Prostate gland (tissue), 2 donors: ENCODE measurements at regions not wholly inside any gene's neighbourhood (a gene's known extent, or its start where the extent isn't known, plus 50 kb on each side); places are given as distances from the start of the nearest gene placed in this dataset.

Source experiments
- POLR2A ChIP-seq: fragments of 450-650 bp; IDR thresholded peaks from one replicate; pipeline ENCODE4 v1.6.1; 2016; ENCODE audit warnings: antibody characterized with exemption, mild to moderate bottlenecking
- POLR2AphosphoS5 ChIP-seq: sonication (generic); formaldehyde crosslinking; IDR thresholded peaks from one replicate; pipeline ENCODE4 v1.6.1; 2017; ENCODE audit warnings: antibody characterized with exemption
- TF ChIP-seq, protein P1 (sequence below), 4 experiments: fragments of 200-600 bp in 2 of 4; fragments of 450-650 bp in 2 of 4; sonication (generic) in 2 of 4; IDR thresholded peaks; 1 replicate in 3 of 4; 2 replicates in 1 of 4; pipeline ENCODE4 v1.5.1; 2016 to 2019; ENCODE audit warnings: antibody characterized with exemption in 4 of 4, mild to moderate bottlenecking in 2 of 4, moderate library complexity in 2 of 4

DNA sequence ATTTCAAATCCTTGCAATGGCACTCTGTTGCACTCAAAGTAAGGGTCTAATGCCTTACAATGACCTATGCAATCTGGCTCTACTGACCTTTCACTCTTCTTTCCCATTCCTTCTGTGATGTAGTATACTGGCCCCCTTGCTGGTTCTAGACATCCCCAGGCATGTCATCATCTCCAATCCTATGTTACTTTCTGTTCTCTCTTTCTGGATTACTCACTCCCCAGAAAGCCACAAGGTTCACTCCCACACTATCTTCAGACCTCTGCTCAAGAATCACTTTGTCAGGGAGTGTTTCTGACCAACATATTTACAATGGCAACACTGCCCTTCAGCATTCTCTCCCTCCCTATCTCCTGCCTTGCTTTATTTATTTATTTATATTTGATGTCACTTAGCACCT, 802.2 kb upstream of the WWC1 start:
- TF ChIP-seq, protein P1, sequence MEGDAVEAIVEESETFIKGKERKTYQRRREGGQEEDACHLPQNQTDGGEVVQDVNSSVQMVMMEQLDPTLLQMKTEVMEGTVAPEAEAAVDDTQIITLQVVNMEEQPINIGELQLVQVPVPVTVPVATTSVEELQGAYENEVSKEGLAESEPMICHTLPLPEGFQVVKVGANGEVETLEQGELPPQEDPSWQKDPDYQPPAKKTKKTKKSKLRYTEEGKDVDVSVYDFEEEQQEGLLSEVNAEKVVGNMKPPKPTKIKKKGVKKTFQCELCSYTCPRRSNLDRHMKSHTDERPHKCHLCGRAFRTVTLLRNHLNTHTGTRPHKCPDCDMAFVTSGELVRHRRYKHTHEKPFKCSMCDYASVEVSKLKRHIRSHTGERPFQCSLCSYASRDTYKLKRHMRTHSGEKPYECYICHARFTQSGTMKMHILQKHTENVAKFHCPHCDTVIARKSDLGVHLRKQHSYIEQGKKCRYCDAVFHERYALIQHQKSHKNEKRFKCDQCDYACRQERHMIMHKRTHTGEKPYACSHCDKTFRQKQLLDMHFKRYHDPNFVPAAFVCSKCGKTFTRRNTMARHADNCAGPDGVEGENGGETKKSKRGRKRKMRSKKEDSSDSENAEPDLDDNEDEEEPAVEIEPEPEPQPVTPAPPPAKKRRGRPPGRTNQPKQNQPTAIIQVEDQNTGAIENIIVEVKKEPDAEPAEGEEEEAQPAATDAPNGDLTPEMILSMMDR (IDR thresholded peaks at IDR 0.05): no peak
- TF ChIP-seq POLR2A (no peak), POLR2AphosphoS5 (no peak)
